GM12874 (cell line): ENCODE measurements at regions not wholly inside any gene's neighbourhood (a gene's known extent, or its start where the extent isn't known, plus 50 kb on each side); places are given as distances from the start of the nearest gene placed in this dataset.

Experiments used
- TF ChIP-seq, protein P1 (sequence below): IDR thresholded peaks from 2 replicates; pipeline ENCODE4 v1.5.1; 2011; ENCODE audit warnings: low read depth, mild to moderate bottlenecking, control low read depth, low read length, moderate library complexity; ENCODE audit not compliant: insufficient read depth

DNA sequence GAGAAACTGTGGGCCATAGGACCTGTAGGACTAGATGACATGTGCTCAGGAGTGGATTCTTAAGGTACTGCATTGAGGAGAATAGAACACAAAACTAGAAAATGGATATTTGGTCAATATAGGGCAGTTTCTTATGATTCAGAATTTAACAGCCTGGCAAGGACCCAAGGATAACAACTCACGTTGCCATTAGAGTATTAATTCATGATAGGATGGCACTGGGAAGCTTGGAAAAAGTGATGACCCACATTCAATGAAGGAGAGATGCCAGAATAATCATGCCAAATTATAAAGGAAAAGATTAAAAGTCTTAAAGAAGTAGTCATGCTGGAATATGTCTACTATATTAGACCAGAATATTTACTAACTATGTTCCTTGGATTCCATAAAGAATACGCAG is 594.5 kb downstream of the ANKRD50 start:
- TF ChIP-seq, protein P1, sequence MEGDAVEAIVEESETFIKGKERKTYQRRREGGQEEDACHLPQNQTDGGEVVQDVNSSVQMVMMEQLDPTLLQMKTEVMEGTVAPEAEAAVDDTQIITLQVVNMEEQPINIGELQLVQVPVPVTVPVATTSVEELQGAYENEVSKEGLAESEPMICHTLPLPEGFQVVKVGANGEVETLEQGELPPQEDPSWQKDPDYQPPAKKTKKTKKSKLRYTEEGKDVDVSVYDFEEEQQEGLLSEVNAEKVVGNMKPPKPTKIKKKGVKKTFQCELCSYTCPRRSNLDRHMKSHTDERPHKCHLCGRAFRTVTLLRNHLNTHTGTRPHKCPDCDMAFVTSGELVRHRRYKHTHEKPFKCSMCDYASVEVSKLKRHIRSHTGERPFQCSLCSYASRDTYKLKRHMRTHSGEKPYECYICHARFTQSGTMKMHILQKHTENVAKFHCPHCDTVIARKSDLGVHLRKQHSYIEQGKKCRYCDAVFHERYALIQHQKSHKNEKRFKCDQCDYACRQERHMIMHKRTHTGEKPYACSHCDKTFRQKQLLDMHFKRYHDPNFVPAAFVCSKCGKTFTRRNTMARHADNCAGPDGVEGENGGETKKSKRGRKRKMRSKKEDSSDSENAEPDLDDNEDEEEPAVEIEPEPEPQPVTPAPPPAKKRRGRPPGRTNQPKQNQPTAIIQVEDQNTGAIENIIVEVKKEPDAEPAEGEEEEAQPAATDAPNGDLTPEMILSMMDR: no peak

DNA sequence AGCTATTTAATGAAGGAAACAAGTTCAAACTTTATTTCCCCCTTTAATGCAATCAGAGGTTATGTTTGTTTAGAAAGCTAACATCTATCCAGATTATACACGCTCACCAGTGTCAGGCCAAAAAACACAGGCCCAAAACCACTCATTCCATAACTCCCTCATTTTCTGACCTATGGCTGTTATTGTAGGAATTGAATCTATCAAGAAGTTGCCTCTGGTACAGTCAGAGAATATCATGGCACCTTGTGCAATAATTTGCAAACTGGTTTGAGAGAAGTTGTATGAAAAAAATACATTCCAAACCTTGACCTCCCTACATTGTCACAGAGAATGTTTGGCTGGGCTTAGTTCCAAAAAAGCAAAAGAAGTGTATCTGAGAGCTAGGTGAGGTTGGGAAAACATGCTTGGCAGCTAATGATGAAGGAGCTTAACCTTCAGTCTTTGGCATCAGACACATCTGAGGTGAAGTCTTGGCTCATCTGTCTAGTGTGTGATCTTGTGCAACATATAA is 591.0 kb downstream of the ANKRD50 start:
- TF ChIP-seq, protein P1: no peak

DNA sequence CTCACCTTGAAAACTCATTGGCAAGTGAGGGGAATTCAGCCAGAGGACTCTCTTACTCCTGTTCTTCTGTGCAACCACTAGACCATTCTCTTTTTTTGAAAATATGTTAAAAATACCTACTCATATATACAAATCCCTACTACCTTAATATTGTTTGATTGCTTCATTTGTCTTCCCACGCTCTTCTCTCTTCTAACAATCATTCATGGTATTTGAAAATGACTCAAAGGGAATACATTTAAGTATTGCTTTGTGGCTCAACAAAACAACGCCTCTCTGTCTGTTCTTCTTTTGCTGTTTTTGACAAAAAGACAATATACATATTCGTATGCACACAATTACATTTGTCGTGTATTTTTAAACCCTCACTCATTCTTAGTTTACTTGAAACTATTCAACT is 589.4 kb downstream of the ANKRD50 start:
- TF ChIP-seq, protein P1: no peak

- TF ChIP-seq, protein P1: no peak
Observed at GRCh38 chr4:124123721-124124120, 588.8 kb downstream of the ANKRD50 start.

GRCh38 chr4:124132161-124132560 is 580.4 kb downstream of the ANKRD50 start:
- TF ChIP-seq, protein P1: no peak

GRCh38 chr4:124133753-124134152 is 578.8 kb downstream of the ANKRD50 start:
- TF ChIP-seq, protein P1: no peak

GRCh38 chr4:124135409-124135813 is 577.1 kb downstream of the ANKRD50 start:
- TF ChIP-seq, protein P1: no peak
